Body of pancreas (tissue), 4 donors: ENCODE measurements at regions not wholly inside any gene's neighbourhood (a gene's known extent, or its start where the extent isn't known, plus 50 kb on each side); places are given as distances from the start of the nearest gene placed in this dataset.

Experiments
- ATAC-seq: fragments of 150-250 bp; one replicate; pipeline ENCODE4 v1.9.1; 2016
- DNase-seq, 4 donors: peaks; one replicate each; pipeline ENCODE4 v3.0.0-alpha.2; 2019
- H3K27ac ChIP-seq, 4 donors: fragments of 200-600 bp; sonication (generic); 1 replicate in 3 of 4; 2 replicates in 1 of 4; pipeline versions ENCODE4 v1.5.1 to v1.6.1; 2016 to 2019; ENCODE audit warnings: mild to moderate bottlenecking in 1 of 4, mixed read lengths in 1 of 4, moderate library complexity in 1 of 4
- H3K27me3 ChIP-seq, 2 donors: fragments of 200-600 bp; sonication (generic); one replicate each; pipeline ENCODE4 v1.6.0; 2016; ENCODE audit warnings: mild to moderate bottlenecking in 1 of 2
- H3K36me3 ChIP-seq, 2 donors: fragments of 200-600 bp; sonication (generic); replicated peaks in 1 of 2; 2 replicates each; pipeline ENCODE4 v1.5.1; 2016; ENCODE audit warnings: low read depth in 2 of 2; ENCODE audit not compliant: insufficient read depth in 1 of 2
- H3K4me1 ChIP-seq: fragments of 200-600 bp; sonication (generic); one replicate; pipeline ENCODE4 v1.6.0; 2016
- H3K4me3 ChIP-seq, 2 donors: fragments of 200-600 bp; sonication (generic); 1 replicate in 1 of 2; 2 replicates in 1 of 2; pipeline ENCODE4 v1.5.1; 2016 to 2019
- H3K9me3 ChIP-seq, 3 donors: fragments of 200-600 bp; sonication (generic); 1 replicate in 2 of 3; 2 replicates in 1 of 3; pipeline ENCODE4 v1.5.1; 2016
- CTCF ChIP-seq, 7 experiments: fragments of 450-650 bp in 4 of 7; fragments of 200-600 bp in 3 of 7; sonication (generic) in 3 of 7; IDR thresholded peaks; one replicate each; pipeline ENCODE4 v1.5.1; 2016 to 2019; ENCODE audit warnings: antibody characterized with exemption in 7 of 7
- POLR2A ChIP-seq, 3 donors: fragments of 450-650 bp; IDR thresholded peaks; one replicate each; pipeline ENCODE4 v1.6.1; 2016; ENCODE audit warnings: antibody characterized with exemption in 3 of 3, mild to moderate bottlenecking in 2 of 3
- WGBS, 2 donors: methylation state at CpG; one replicate each; pipeline ENCODE4 v1.1.5; 2017; 5-methylcytosine and 5-hydroxymethylcytosine counted together
- intact Hi-C: fragments of 100-400 bp; cut with DNase I; formaldehyde crosslinking; loops from one replicate; pipeline ENCODE4 v1.15.1; 2023

- intact Hi-C loops = no loop called here
- Histone ChIP-seq H3K4me3 (no peak overlapping the region), H3K27me3 (no peaks in the 10 kb centered on the region), H3K27ac (no peak overlapping the region), H3K36me3 (no peaks in the 10 kb centered on the region), H3K4me1 (no peaks in the 10 kb centered on the region), H3K9me3 (no peaks in the 10 kb centered on the region)
- ATAC-seq (no peak), DNase-seq (peak in 2 of 4 donors; percentile 5 to 6)
- TF ChIP-seq CTCF (IDR thresholded peaks at IDR 0.05) = no peak
- no peak for TF ChIP-seq POLR2A (IDR thresholded peaks at IDR 0.05)
- 70 to 78% methylated on average over 16 of the region's 16 CpGs for WGBS, 2 donors
These were observed 132.2 kb upstream of the FAM20C start for GRCh38 chr7:60017-60675.

- Histone ChIP-seq H3K4me3 (no peak overlapping the region), H3K27ac (no peak overlapping the region), H3K27me3 (no peaks in the 10 kb centered on the region), H3K4me1 (no peaks in the 10 kb centered on the region), H3K36me3 (no peaks in the 10 kb centered on the region), H3K9me3 (no peaks in the 10 kb centered on the region)
- DNase-seq = peak in 1 of 4 donors; percentile 4
- no peak for ATAC-seq
- WGBS, 2 donors = 86 to 87% methylated on average over 9 of the region's 9 CpGs
- TF ChIP-seq CTCF (IDR thresholded peaks at IDR 0.05) (no peak), POLR2A (IDR thresholded peaks at IDR 0.05) (no peak)
- intact Hi-C loops = no loop called here
These were observed 131.7 kb upstream of the FAM20C start for GRCh38 chr7:60706-61105.

- DNase-seq (peak in 2 of 4 donors; percentile 3 to 7), ATAC-seq (no peak)
- intact Hi-C loops = no loop called here
- H3K4me3 ChIP-seq = no peak overlapping the region
- 78 to 80% methylated on average over 9 of the region's 9 CpGs for WGBS, 2 donors
- no peaks in the 10 kb centered on the region for H3K4me1 ChIP-seq
- no peaks in the 10 kb centered on the region for H3K9me3 ChIP-seq
- no peak overlapping the region for H3K27ac ChIP-seq
- H3K36me3 ChIP-seq = no peaks in the 10 kb centered on the region
- H3K27me3 ChIP-seq = no peaks in the 10 kb centered on the region
- no peak for TF ChIP-seq CTCF (IDR thresholded peaks at IDR 0.05)
- TF ChIP-seq POLR2A (IDR thresholded peaks at IDR 0.05) = no peak
These were observed 131.3 kb upstream of the FAM20C start for GRCh38 chr7:61111-61510.

GRCh38 chr7:61576-62360 is 130.6 kb upstream of the FAM20C start:
- ATAC-seq = no peak
- intact Hi-C loops = no loop called here
- no peak overlapping the region for H3K27ac ChIP-seq
- peak in 2 of 4 donors; percentile 3 to 9 for DNase-seq
- H3K36me3 ChIP-seq = no peaks in the 10 kb centered on the region
- no peaks in the 10 kb centered on the region for H3K9me3 ChIP-seq
- no peak overlapping the region for H3K4me3 ChIP-seq
- 84 to 86% methylated on average over 17 to 18 of the region's 18 CpGs for whole genome bisulfite sequencing, 2 donors
- TF ChIP-seq POLR2A (IDR thresholded peaks at IDR 0.05) = no peak
- no peak for TF ChIP-seq CTCF (IDR thresholded peaks at IDR 0.05)
- H3K4me1 ChIP-seq = no peaks in the 10 kb centered on the region
- H3K27me3 ChIP-seq = no peaks in the 10 kb centered on the region
